ENCODE measurements at regions not wholly inside any gene's neighbourhood (a gene's known extent, or its start where the extent isn't known, plus 50 kb on each side); places are given as distances from the start of the nearest gene placed in this dataset.

DNA sequence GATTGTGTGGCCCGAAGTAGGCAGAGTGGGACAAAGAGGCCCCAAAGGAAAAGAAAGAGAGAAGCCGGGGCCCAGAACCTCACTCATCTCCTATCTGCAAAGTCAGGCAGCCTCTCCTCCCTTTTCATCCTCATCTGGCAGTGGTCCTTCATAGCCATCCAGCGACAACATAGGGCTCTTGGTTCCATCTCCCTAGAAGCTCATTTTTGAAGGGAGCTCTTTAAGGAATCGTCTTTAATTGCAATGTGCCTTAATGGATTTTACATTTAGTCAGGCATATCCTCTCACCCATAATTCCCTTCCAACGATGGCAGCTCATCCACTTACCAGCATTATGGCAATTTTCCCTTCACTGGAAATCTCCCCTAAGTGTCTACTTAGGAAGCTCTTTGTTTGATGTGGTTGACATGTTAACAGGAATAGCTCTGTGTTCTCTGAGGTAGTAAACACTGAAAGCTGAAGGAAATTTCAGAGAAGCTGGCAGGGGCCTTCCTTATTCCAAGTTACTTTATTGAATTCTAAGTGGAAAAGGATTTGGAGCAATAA lies 780.6 kb downstream of the TSN start:
- no peaks in the 10 kb centered on the region for H3K27me3 ChIP-seq (ENCODE audit: control insufficient read depth, insufficient read depth, low read length)
- no peaks in the 10 kb centered on the region for H3K36me3 ChIP-seq (ENCODE audit: control insufficient read depth in 2 of 3, insufficient read depth in 3 of 3, low read length in 3 of 3)
- no peaks in the 10 kb centered on the region for H3K4me1 ChIP-seq (ENCODE audit: control insufficient read depth in 2 of 3, insufficient read depth in 2 of 3, low read depth in 1 of 3, low read length in 3 of 3)
- H3K27ac ChIP-seq (ENCODE audit: low read depth in 2 of 2, low read length in 2 of 2): no peak overlapping the region
- no peak for FAIRE-seq
- DNase-seq: no peak
- H3K9me3 ChIP-seq (ENCODE audit: control insufficient read depth in 2 of 3, insufficient read depth in 1 of 3, low read length in 3 of 3): no peaks in the 10 kb centered on the region
- TF ChIP-seq, protein P1, sequence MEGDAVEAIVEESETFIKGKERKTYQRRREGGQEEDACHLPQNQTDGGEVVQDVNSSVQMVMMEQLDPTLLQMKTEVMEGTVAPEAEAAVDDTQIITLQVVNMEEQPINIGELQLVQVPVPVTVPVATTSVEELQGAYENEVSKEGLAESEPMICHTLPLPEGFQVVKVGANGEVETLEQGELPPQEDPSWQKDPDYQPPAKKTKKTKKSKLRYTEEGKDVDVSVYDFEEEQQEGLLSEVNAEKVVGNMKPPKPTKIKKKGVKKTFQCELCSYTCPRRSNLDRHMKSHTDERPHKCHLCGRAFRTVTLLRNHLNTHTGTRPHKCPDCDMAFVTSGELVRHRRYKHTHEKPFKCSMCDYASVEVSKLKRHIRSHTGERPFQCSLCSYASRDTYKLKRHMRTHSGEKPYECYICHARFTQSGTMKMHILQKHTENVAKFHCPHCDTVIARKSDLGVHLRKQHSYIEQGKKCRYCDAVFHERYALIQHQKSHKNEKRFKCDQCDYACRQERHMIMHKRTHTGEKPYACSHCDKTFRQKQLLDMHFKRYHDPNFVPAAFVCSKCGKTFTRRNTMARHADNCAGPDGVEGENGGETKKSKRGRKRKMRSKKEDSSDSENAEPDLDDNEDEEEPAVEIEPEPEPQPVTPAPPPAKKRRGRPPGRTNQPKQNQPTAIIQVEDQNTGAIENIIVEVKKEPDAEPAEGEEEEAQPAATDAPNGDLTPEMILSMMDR (IDR thresholded peaks at IDR 0.05; ENCODE audit: borderline replicate concordance, extremely low read depth, insufficient read depth): no peak
- intact Hi-C loops (cut with DNase I): no loop called here
- H3K4me3 ChIP-seq (ENCODE audit: low read length in 3 of 3): no peak overlapping the region
- no peak overlapping the region for H3K9ac ChIP-seq (ENCODE audit: low read length in 3 of 3)

DNA sequence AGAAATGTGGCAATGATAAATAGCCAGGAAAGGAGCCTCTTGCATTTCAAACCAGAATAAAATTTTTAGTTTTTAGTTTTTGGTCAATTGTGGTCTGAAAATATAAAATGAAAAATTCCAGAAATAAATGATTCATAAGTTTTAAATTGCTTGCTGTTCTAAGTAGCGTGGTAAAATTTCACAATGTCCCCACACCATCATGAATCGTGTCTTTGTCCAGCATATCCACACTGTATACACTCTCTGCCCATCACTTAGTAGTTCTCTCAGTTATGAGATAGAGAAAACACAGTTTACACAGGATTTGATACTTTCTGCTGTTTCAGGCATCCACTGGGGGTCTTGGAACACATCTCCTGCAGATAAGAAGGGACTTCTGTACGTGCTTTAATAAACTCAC lies 783.9 kb downstream of the TSN start:
- intact Hi-C loops (cut with DNase I): no loop called here
- no peak overlapping the region for H3K9ac ChIP-seq (ENCODE audit: low read length in 3 of 3)
- DNase-seq (no peak), FAIRE-seq (no peak)
- no peaks in the 10 kb centered on the region for H3K27me3 ChIP-seq (ENCODE audit: control insufficient read depth, insufficient read depth, low read length)
- TF ChIP-seq, protein P1 (IDR thresholded peaks at IDR 0.05; ENCODE audit: borderline replicate concordance, extremely low read depth, insufficient read depth): no peak
- H3K27ac ChIP-seq (ENCODE audit: low read depth in 2 of 2, low read length in 2 of 2): no peak overlapping the region
- no peaks in the 10 kb centered on the region for H3K36me3 ChIP-seq (ENCODE audit: control insufficient read depth in 2 of 3, insufficient read depth in 3 of 3, low read length in 3 of 3)
- H3K9me3 ChIP-seq (ENCODE audit: control insufficient read depth in 2 of 3, insufficient read depth in 1 of 3, low read length in 3 of 3): no peaks in the 10 kb centered on the region
- H3K4me1 ChIP-seq (ENCODE audit: control insufficient read depth in 2 of 3, insufficient read depth in 2 of 3, low read depth in 1 of 3, low read length in 3 of 3): no peaks in the 10 kb centered on the region
- H3K4me3 ChIP-seq (ENCODE audit: low read length in 3 of 3): no peak overlapping the region

DNA sequence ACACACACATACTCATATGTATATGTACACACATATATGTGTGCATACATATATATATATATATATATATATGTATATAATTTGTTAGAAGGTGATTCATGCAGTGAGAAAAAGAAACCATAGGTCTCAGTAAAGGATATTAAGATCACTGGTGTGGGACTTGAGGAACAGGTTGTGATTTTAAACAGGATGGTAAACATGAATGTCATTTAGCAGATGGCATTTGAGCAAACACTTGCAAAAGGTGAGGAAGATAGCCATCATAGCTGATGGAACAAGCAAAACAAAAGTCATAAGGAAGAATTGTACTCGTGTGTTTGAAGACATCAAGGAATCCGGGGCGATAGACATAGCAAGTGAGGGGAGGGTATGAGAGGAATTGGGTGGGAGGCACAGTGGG lies 784.5 kb downstream of the TSN start:
- DNase-seq (no peak), FAIRE-seq (no peak)
- no peak overlapping the region for H3K9ac ChIP-seq (ENCODE audit: low read length in 3 of 3)
- no peaks in the 10 kb centered on the region for H3K36me3 ChIP-seq (ENCODE audit: control insufficient read depth in 2 of 3, insufficient read depth in 3 of 3, low read length in 3 of 3)
- no peaks in the 10 kb centered on the region for H3K4me1 ChIP-seq (ENCODE audit: control insufficient read depth in 2 of 3, insufficient read depth in 2 of 3, low read depth in 1 of 3, low read length in 3 of 3)
- no peak overlapping the region for H3K4me3 ChIP-seq (ENCODE audit: low read length in 3 of 3)
- intact Hi-C loops (cut with DNase I): no loop called here
- H3K27me3 ChIP-seq (ENCODE audit: control insufficient read depth, insufficient read depth, low read length): no peaks in the 10 kb centered on the region
- H3K9me3 ChIP-seq (ENCODE audit: control insufficient read depth in 2 of 3, insufficient read depth in 1 of 3, low read length in 3 of 3): no peaks in the 10 kb centered on the region
- H3K27ac ChIP-seq (ENCODE audit: low read depth in 2 of 2, low read length in 2 of 2): no peak overlapping the region
- TF ChIP-seq, protein P1 (IDR thresholded peaks at IDR 0.05; ENCODE audit: borderline replicate concordance, extremely low read depth, insufficient read depth): no peak

DNA sequence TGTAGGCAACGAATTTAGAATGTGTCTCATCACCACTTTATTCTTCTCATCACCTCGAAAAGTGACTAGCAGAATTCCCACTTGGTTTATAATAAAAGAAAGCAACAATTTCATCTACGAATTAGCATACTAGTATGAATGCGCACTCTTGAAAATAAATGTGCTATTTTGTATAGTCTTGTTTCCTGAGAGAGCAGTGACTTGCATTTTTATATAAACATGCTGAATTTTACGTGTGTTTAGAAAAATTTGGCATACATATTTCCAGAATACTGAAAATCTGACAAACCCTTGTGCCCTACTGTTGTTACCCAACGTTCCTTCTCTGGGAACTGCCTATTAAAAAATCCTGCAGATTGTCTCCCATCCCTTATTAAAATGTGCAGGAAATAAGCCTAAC lies 786.8 kb downstream of the TSN start:
- Histone ChIP-seq H3K36me3 (ENCODE audit: control insufficient read depth in 2 of 3, insufficient read depth in 3 of 3, low read length in 3 of 3) (no peaks in the 10 kb centered on the region), H3K27ac (ENCODE audit: low read depth in 2 of 2, low read length in 2 of 2) (no peak overlapping the region), H3K4me3 (ENCODE audit: low read length in 3 of 3) (no peak overlapping the region), H3K27me3 (ENCODE audit: control insufficient read depth, insufficient read depth, low read length) (no peaks in the 10 kb centered on the region), H3K9me3 (ENCODE audit: control insufficient read depth in 2 of 3, insufficient read depth in 1 of 3, low read length in 3 of 3) (no peaks in the 10 kb centered on the region), H3K9ac (ENCODE audit: low read length in 3 of 3) (no peak overlapping the region), H3K4me1 (ENCODE audit: control insufficient read depth in 2 of 3, insufficient read depth in 2 of 3, low read depth in 1 of 3, low read length in 3 of 3) (no peaks in the 10 kb centered on the region)
- TF ChIP-seq, protein P1 (IDR thresholded peaks at IDR 0.05; ENCODE audit: borderline replicate concordance, extremely low read depth, insufficient read depth): no peak
- intact Hi-C loops (cut with DNase I): no loop called here
- DNase-seq: no peak
- FAIRE-seq: no peak
